ACC112 (cell line): ENCODE measurements at regions not wholly inside any gene's neighbourhood (a gene's known extent, or its start where the extent isn't known, plus 50 kb on each side); places are given as distances from the start of the nearest gene placed in this dataset.
"Not testable (repeated sequence)": the region's sequence is repeated elsewhere in the genome, so short reads cannot be mapped to it uniquely, and the experiment has no call there.

Experiments
- H2AFZ ChIP-seq: fragments of 200-600 bp; sonication (generic); one replicate; pipeline ENCODE4 v1.6.0; 2017; ENCODE audit warnings: antibody characterized with exemption, low read length; ENCODE audit not compliant: unreplicated experiment
- H3K27ac ChIP-seq: fragments of 200-600 bp; sonication (generic); 2 replicates; pipeline ENCODE4 v1.5.1; 2014; ENCODE audit warnings: low read depth, mild to moderate bottlenecking, antibody characterized with exemption, low read length, moderate library complexity
- H3K27me3 ChIP-seq: fragments of 200-600 bp; sonication (generic); 2 replicates; pipeline ENCODE4 v1.6.1; 2014; ENCODE audit warnings: mild to moderate bottlenecking, antibody characterized with exemption, low read length, moderate library complexity, mixed read lengths; ENCODE audit not compliant: insufficient read depth
- H3K36me3 ChIP-seq: fragments of 200-600 bp; sonication (generic); 2 replicates; pipeline ENCODE4 v1.6.1; 2016; ENCODE audit warnings: mild to moderate bottlenecking, antibody characterized with exemption, low read length, moderate library complexity, mixed read lengths; ENCODE audit not compliant: insufficient read depth
- H3K4me1 ChIP-seq: fragments of 200-600 bp; sonication (generic); one replicate; pipeline ENCODE4 v1.6.1; 2016; ENCODE audit warnings: low read length, mixed read lengths; ENCODE audit not compliant: insufficient read depth, unreplicated experiment, control insufficient read depth
- H3K4me3 ChIP-seq: fragments of 200-600 bp; sonication (generic); 2 replicates; pipeline ENCODE4 v1.5.1; 2014; ENCODE audit warnings: mild to moderate bottlenecking, low read depth, low read length
- H3K79me2 ChIP-seq: fragments of 200-600 bp; sonication (generic); one replicate; pipeline ENCODE4 v1.6.0; 2016; ENCODE audit warnings: low read length; ENCODE audit not compliant: control insufficient read depth, unreplicated experiment, insufficient read depth

DNA sequence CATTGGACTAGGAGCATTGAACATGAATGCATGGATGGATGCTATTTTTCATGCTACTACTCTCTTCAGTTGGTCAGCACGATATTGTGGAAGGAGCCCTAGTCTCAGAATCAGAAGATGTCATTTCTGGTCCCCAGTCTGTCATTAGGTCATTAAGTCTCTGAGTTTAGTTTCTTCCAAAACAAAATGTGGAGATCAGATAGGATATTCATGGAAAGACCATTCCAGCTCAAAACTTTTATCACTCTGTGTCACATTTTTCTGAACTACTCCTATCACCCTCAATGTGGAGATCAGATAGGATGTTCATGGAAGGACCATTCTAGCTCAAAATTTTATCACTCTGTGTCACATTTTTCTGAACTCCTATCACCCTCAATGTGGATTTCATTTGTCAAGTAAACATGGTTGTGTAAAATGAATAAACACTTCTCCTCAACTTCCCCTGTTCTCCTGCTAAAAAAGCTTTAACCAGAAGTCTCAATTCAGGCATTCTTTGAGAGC lies 296.8 kb downstream of the MRPS30 start:
- no peak overlapping the region for H3K27ac ChIP-seq
- H3K36me3 ChIP-seq: no peaks in the 10 kb centered on the region
- no peak overlapping the region for H2AFZ ChIP-seq
- H3K27me3 ChIP-seq: no peaks in the 10 kb centered on the region
- H3K4me1 ChIP-seq: no peaks in the 10 kb centered on the region
- H3K4me3 ChIP-seq: no peak overlapping the region
- H3K79me2 ChIP-seq: no peaks in the 10 kb centered on the region

DNA sequence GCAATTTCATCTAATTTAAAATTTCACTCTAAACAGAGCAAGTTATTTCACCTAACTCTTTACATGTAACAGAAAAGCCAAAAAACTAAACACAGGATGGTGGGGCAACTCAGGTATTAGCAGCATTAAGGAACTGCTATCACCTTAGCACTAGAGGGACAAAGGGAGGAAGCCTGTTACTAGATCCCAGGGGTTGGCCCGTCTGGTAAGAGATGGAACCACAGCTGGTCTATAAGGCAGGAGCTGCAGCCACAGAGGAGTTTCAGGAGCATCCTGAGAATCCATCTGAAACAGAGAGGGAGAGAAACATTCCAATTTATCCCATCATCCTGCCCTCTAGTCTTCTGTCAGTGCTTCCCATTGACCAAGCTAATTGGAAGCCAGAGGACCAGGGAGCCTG lies 300.3 kb downstream of the MRPS30 start:
- Histone ChIP-seq H3K36me3 (no peaks in the 10 kb centered on the region), H3K4me3 (no peak overlapping the region)

DNA sequence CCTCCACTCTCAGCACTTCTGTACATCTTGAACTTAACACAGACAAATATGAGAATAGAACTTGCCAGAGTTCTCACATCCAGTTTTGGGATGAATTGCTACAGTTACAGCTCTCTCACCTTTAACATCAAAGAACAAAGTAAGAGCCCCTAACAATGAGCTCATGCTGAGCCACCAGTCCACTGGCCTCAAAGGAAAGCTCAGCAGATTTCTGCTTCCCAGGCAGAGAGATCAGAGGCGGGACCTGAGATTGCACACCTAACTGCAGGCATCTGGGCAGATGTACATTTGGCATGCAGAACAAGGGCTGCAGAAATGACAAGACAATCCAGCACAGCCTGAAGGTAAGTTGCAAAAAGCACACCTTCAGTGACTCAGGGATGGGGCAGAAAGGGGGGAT lies 300.9 kb downstream of the MRPS30 start:
- H2AFZ ChIP-seq: no peak overlapping the region
- H3K4me3 ChIP-seq: no peak overlapping the region
- H3K27me3 ChIP-seq: no peaks in the 10 kb centered on the region
- no peaks in the 10 kb centered on the region for H3K36me3 ChIP-seq
- no peak overlapping the region for H3K27ac ChIP-seq
- no peaks in the 10 kb centered on the region for H3K4me1 ChIP-seq
- H3K79me2 ChIP-seq: no peaks in the 10 kb centered on the region

More for the DNA sequence above, 300.3 kb downstream of the MRPS30 start:
- H3K27me3 ChIP-seq: no peaks in the 10 kb centered on the region
- H3K79me2 ChIP-seq: no peaks in the 10 kb centered on the region
- no peak overlapping the region for H3K27ac ChIP-seq
- no peak overlapping the region for H2AFZ ChIP-seq
- no peaks in the 10 kb centered on the region for H3K4me1 ChIP-seq

DNA sequence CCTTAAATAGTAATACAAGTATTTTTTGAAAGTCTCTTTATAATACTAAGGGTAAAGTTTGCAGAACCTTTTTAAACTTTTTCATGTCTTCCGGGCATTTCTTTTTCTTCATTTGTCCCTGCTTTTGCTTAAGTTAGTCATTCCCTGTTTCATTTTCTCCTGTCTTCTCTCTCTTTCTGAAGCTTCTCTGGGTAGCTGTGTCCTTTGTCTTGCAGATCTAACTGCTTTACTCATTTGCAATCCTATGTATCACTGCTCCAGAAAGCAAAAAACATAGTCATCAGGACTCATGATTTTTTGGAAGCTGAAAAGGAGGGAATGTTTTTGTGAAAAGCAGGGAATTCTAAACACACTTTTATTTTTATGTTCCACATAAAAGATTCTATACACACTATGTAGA lies 301.7 kb downstream of the MRPS30 start:
- Histone ChIP-seq H3K4me1 (no peaks in the 10 kb centered on the region), H2AFZ (no peak overlapping the region), H3K36me3 (no peaks in the 10 kb centered on the region), H3K27me3 (no peaks in the 10 kb centered on the region), H3K27ac (no peak overlapping the region), H3K79me2 (no peaks in the 10 kb centered on the region), H3K4me3 (no peak overlapping the region)

DNA sequence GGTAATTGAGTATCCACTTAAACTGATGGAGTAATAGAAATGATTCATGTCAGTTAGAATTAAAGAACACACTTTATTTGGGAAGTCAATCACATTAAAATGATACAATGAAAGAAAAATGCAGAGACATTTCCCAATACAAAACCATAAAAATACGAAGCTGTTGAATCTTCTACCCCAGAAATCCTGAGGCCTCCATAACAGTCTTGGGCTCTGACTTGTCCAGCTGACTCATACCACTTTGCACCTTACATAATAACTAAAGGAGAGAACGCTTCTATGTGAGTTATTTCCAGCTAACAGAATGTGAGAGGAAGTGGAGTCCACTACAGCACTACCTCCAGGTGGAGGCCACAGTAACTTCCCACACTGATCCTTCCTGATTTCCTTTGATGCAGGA lies 305.0 kb downstream of the MRPS30 start:
- H3K36me3 ChIP-seq: no peaks in the 10 kb centered on the region
- no peaks in the 10 kb centered on the region for H3K79me2 ChIP-seq
- H3K4me3 ChIP-seq: no peak overlapping the region
- no peaks in the 10 kb centered on the region for H3K27me3 ChIP-seq
- no peak overlapping the region for H3K27ac ChIP-seq
- no peak overlapping the region for H2AFZ ChIP-seq
- no peaks in the 10 kb centered on the region for H3K4me1 ChIP-seq

DNA sequence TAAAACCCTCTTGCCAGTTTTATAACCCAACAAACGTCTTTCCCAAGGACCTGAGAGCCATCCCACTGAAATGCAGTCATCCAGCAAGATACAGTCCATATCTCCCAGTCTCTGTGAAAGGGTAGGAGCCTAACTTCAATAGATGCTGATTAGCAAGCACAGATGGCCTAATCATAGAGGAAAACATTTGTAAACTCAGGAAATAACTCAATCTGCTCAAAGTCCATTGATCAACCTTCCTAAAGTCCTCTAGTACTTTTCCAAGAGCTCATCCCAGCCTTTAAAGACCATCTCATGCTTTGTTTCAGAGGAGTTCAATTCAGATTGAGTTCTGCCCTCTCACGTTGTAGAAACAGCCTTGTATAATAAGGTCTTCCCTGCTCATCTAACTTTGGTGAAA lies 324.2 kb downstream of the MRPS30 start:
- Histone ChIP-seq H3K27ac (no peak overlapping the region), H3K36me3 (no peaks in the 10 kb centered on the region), H3K27me3 (no peaks in the 10 kb centered on the region), H3K4me1 (no peaks in the 10 kb centered on the region), H2AFZ (no peak overlapping the region), H3K79me2 (no peaks in the 10 kb centered on the region), H3K4me3 (no peak overlapping the region)

DNA sequence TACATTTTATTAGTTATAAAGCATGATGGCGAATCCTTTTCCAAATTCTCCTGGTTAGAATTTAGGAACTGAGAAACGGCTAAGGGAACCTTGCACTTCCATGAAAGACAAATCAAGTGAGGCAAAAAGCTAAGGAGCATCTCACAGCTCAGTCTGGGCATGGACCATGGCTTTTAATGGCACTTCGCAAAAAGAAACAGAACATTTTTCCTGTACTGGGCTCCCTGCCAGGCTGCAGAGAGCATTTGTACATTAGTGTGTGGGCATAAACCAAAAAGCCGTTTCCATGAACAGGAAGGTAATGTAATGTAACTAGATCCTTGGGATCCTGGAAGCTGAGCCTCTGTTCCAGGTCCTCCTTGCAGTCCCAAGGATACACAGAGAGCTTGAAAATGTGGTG lies 354.2 kb downstream of the MRPS30 start:
- Histone ChIP-seq H3K27me3 (no peaks in the 10 kb centered on the region), H3K79me2 (no peaks in the 10 kb centered on the region), H2AFZ (no peak overlapping the region), H3K36me3 (no peaks in the 10 kb centered on the region), H3K27ac (no peak overlapping the region), H3K4me3 (no peak overlapping the region), H3K4me1 (no peaks in the 10 kb centered on the region)

DNA sequence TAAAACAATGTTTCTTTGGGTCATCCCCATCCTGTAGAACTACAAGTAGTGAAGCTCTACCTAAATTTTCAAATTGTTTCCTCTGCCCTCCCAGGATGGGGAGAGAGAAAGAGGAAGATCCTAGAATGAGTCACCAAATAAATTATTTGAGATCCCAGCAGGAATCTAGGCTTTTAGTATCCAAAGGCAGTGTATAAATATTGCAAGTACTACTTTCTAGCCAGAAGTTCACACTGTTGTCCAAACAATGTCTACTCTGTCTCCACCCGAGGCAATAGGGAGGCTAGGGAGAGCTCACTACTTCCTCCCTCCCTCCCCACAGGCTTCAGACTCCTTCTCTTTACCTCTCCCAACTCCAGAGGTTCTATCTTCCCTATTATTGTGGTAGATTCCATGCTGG lies 362.8 kb downstream of the MRPS30 start:
- no peak overlapping the region for H2AFZ ChIP-seq
- no peak overlapping the region for H3K4me3 ChIP-seq
- H3K27me3 ChIP-seq: no peaks in the 10 kb centered on the region
- H3K36me3 ChIP-seq: no peaks in the 10 kb centered on the region
- no peak overlapping the region for H3K27ac ChIP-seq
- H3K79me2 ChIP-seq: no peaks in the 10 kb centered on the region
- no peaks in the 10 kb centered on the region for H3K4me1 ChIP-seq

DNA sequence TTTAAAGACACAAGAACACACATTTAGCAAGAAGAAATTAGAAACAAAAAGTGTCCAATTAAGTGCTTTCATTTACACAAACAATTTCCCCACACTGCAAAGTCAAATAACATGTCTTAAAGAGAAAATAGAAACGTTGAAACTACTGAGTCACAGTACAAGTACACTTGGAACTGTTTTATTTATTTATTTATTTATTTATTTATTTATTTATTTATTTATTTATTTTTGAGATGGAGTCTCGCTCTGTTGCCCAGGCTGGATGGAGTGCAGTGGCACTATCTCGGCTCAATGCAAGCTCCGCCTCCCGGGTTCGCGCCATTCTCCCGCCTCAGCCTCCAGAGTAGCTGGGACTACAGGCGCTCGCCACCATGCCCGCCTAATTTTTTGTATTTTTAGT lies 363.9 kb downstream of the MRPS30 start:
- not testable (repeated sequence) for H3K27ac ChIP-seq, H2AFZ ChIP-seq, H3K27me3 ChIP-seq, H3K36me3 ChIP-seq, H3K4me1 ChIP-seq, H3K79me2 ChIP-seq, H3K4me3 ChIP-seq

DNA sequence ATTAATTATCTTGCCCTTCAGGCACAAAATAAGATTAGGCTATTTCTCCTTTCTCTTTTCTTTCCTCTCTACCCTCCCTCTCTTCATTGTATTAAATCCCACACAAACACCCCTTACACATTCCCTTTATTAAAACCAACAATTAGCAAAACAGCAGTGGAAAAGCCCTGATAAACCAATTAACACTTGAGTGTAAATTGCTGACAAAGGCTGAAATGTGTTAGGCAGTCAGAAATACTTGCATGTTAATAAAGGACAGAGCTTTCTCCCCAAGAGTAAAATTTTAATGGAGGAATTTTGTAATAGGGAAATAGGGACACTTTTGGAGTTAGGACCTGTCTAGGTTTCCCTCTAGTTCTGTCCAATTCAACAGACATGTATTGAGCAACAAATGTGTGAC lies 370.9 kb downstream of the MRPS30 start:
- Histone ChIP-seq H3K79me2 (no peaks in the 10 kb centered on the region), H3K4me3 (no peak overlapping the region), H2AFZ (no peak overlapping the region), H3K36me3 (no peaks in the 10 kb centered on the region), H3K27me3 (no peaks in the 10 kb centered on the region), H3K4me1 (no peaks in the 10 kb centered on the region), H3K27ac (no peak overlapping the region)

DNA sequence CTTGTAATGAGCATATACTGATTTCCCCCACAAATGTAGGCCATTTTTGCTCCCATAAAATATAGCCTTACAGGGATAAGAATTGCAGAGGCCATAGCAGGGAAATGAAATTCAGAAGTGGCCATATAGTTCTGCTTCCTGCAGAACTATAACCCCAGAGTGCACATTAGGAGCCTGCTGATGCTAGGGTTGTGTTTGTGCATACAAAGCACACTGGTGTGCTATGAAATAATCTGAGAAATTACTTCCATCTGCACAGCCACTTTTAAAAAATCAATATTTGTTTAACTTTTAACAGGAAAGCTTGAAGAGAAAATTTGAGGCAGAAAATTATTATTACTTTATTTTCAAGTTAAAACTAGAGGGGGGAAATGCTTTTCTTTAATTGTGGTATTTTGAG lies 380.3 kb downstream of the MRPS30 start:
- H3K27ac ChIP-seq: no peak overlapping the region
- no peaks in the 10 kb centered on the region for H3K36me3 ChIP-seq
- H3K4me1 ChIP-seq: no peaks in the 10 kb centered on the region
- no peaks in the 10 kb centered on the region for H3K27me3 ChIP-seq
- no peak overlapping the region for H2AFZ ChIP-seq
- H3K4me3 ChIP-seq: no peak overlapping the region
- no peaks in the 10 kb centered on the region for H3K79me2 ChIP-seq
